Thoracic aorta (tissue), 2 donors: ENCODE measurements at regions not wholly inside any gene's neighbourhood (a gene's known extent, or its start where the extent isn't known, plus 50 kb on each side); places are given as distances from the start of the nearest gene placed in this dataset.

ENCODE experiments used
- ATAC-seq: fragments of 150-250 bp; one replicate; pipeline ENCODE4 v1.8.0; 2017; ENCODE audit warnings: low read depth; ENCODE audit not compliant: insufficient number of reproducible peaks, low FRiP score
- DNase-seq: peaks from one replicate; pipeline ENCODE4 v3.0.0-alpha.2; 2020; ENCODE audit warnings: low spot score
- H3K27ac ChIP-seq, 2 donors: fragments of 200-600 bp; sonication (generic); 1 replicate in 1 of 2; 2 replicates in 1 of 2; pipeline ENCODE4 v1.5.1; 2016; ENCODE audit warnings: mild to moderate bottlenecking in 2 of 2, moderate library complexity in 2 of 2
- H3K27me3 ChIP-seq: fragments of 200-600 bp; sonication (generic); replicated peaks from 2 replicates; pipeline ENCODE4 v1.6.0; 2016; ENCODE audit warnings: mild to moderate bottlenecking; ENCODE audit not compliant: insufficient read depth
- H3K36me3 ChIP-seq: fragments of 200-600 bp; sonication (generic); one replicate; pipeline ENCODE4 v1.5.1; 2016
- H3K4me1 ChIP-seq, 2 donors: fragments of 200-600 bp; sonication (generic); 1 replicate in 1 of 2; 2 replicates in 1 of 2; pipeline versions ENCODE4 v1.5.1 to v1.6.0; 2016; ENCODE audit warnings: low read depth in 2 of 2, mild to moderate bottlenecking in 1 of 2; ENCODE audit not compliant: control insufficient read depth in 1 of 2
- H3K4me3 ChIP-seq: fragments of 200-600 bp; sonication (generic); 2 replicates; pipeline ENCODE4 v1.5.1; 2016; ENCODE audit warnings: mild to moderate bottlenecking
- H3K9me3 ChIP-seq: fragments of 200-600 bp; sonication (generic); 2 replicates; pipeline ENCODE4 v1.5.1; 2016
- TF ChIP-seq, protein P1 (sequence below): fragments of 200-600 bp; sonication (generic); IDR thresholded peaks from one replicate; pipeline ENCODE4 v1.5.1; 2019; ENCODE audit warnings: antibody characterized with exemption

GRCh38 chr16:79981814-79982213, 381.3 kb upstream of the MAF start:
- Histone ChIP-seq H3K27ac (no peak overlapping the region), H3K27me3 (no peaks in the 10 kb centered on the region), H3K4me3 (no peak overlapping the region), H3K36me3 (no peaks in the 10 kb centered on the region), H3K9me3 (no peaks in the 10 kb centered on the region), H3K4me1 (no peaks in the 10 kb centered on the region)
- ATAC-seq: no peak
- TF ChIP-seq, protein P1, sequence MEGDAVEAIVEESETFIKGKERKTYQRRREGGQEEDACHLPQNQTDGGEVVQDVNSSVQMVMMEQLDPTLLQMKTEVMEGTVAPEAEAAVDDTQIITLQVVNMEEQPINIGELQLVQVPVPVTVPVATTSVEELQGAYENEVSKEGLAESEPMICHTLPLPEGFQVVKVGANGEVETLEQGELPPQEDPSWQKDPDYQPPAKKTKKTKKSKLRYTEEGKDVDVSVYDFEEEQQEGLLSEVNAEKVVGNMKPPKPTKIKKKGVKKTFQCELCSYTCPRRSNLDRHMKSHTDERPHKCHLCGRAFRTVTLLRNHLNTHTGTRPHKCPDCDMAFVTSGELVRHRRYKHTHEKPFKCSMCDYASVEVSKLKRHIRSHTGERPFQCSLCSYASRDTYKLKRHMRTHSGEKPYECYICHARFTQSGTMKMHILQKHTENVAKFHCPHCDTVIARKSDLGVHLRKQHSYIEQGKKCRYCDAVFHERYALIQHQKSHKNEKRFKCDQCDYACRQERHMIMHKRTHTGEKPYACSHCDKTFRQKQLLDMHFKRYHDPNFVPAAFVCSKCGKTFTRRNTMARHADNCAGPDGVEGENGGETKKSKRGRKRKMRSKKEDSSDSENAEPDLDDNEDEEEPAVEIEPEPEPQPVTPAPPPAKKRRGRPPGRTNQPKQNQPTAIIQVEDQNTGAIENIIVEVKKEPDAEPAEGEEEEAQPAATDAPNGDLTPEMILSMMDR: no peak
- no peak for DNase-seq

GRCh38 chr16:79980650-79981521, 380.3 kb upstream of the MAF start:
- no peaks in the 10 kb centered on the region for H3K36me3 ChIP-seq
- no peak for DNase-seq
- H3K27ac ChIP-seq: no peak overlapping the region
- no peaks in the 10 kb centered on the region for H3K4me1 ChIP-seq
- no peak overlapping the region for H3K4me3 ChIP-seq
- TF ChIP-seq, protein P1: no peak
- ATAC-seq: no peak
- H3K27me3 ChIP-seq: no peaks in the 10 kb centered on the region
- H3K9me3 ChIP-seq: no peaks in the 10 kb centered on the region

GRCh38 chr16:79977940-79978836, 377.7 kb upstream of the MAF start:
- no peak overlapping the region for H3K27ac ChIP-seq

GRCh38 chr16:79973320-79973719, 372.8 kb upstream of the MAF start:
- H3K4me1 ChIP-seq: no peaks in the 10 kb centered on the region
- no peak for ATAC-seq
- H3K4me3 ChIP-seq: no peak overlapping the region
- no peaks in the 10 kb centered on the region for H3K36me3 ChIP-seq
- H3K27me3 ChIP-seq: no peaks in the 10 kb centered on the region
- no peak for DNase-seq
- TF ChIP-seq, protein P1: no peak
- no peaks in the 10 kb centered on the region for H3K9me3 ChIP-seq
- H3K27ac ChIP-seq: no peak overlapping the region

More at GRCh38 chr16:79977940-79978836, 377.7 kb upstream of the MAF start:
- DNase-seq (no peak), ATAC-seq (no peak)
- TF ChIP-seq, protein P1: no peak
- no peaks in the 10 kb centered on the region for H3K4me1 ChIP-seq
- H3K27me3 ChIP-seq: no peaks in the 10 kb centered on the region
- no peaks in the 10 kb centered on the region for H3K36me3 ChIP-seq
- H3K4me3 ChIP-seq: no peak overlapping the region
- no peaks in the 10 kb centered on the region for H3K9me3 ChIP-seq
